K562 (cell line): ENCODE measurements at regions not wholly inside any gene's neighbourhood (a gene's known extent, or its start where the extent isn't known, plus 50 kb on each side); places are given as distances from the start of the nearest gene placed in this dataset.

Experiments
- ATAC-seq: fragments of 200-7000 bp; cut with Tn5 transposase; 3 replicates; pipeline ENCODE4 v1.9.1; 2020; ENCODE audit warnings: moderate library complexity
- BruUV-seq: library from RNA; stranded (reverse); fragments of 400-500 nt; replicated peaks from 2 replicates; lab custom pipeline; 2021; lab: Mats Ljungman, UMichigan
- CTCF ChIA-PET: fragments of 300-600 bp; formaldehyde crosslinking; extraction: SDS; loops from one replicate; lab custom pipeline; 2021; ENCODE audit warnings: low intra/inter-chr PET ratio; lab: Yijun Ruan, JAX
- POLR2A ChIA-PET: fragments of 300-600, 350-650 bp; sonication (Branson Sonifier 250); formaldehyde crosslinking; extraction: SDS; loops from one replicate; lab custom pipeline; 2021; ENCODE audit warnings: antibody characterized with exemption, inconsistent platforms; lab: Yijun Ruan, JAX
- DNase-seq, 4 experiments: peaks; one replicate each; pipeline versions ENCODE4 v3.0.0 to v3.0.0-alpha.2; 2011 to 2018; ENCODE audit warnings: low spot score in 3 of 4, mixed read lengths in 3 of 4; ENCODE audit errors: extremely low read depth in 1 of 4
- FAIRE-seq: peaks from 2 replicates; lab custom pipeline; 2011; peaks lifted over from hg19 to GRCh38; lab: Jason Lieb, UNC
- H2AFZ ChIP-seq: 2 replicates; pipeline ENCODE4 v1.6.0; 2011; ENCODE audit warnings: low read depth, low read length, control low read depth, inconsistent platforms
- H3K27ac ChIP-seq: fragments of 200-600 bp; 3 replicates; pipeline ENCODE4 v1.8.0; 2011; ENCODE audit warnings: low read depth, mild to moderate bottlenecking, control low read depth, inconsistent platforms, low read length, moderate library complexity, mixed read lengths; ENCODE audit errors: extremely low read depth
- H3K27me3 ChIP-seq, 2 experiments: fragments of 300-600 bp in 1 of 2; 2 replicates in 1 of 2; 3 replicates in 1 of 2; pipeline versions ENCODE4 v1.6.0 to v1.8.0; 2011; ENCODE audit warnings: inconsistent platforms in 2 of 2, low read length in 2 of 2, mild to moderate bottlenecking in 1 of 2, mixed read lengths in 1 of 2, moderate library complexity in 1 of 2; ENCODE audit not compliant: control insufficient read depth in 2 of 2, insufficient read depth in 2 of 2
- H3K36me3 ChIP-seq: fragments of 300-600 bp; 3 replicates; pipeline ENCODE4 v1.8.0; 2011; ENCODE audit warnings: mild to moderate bottlenecking, low read length, inconsistent platforms; ENCODE audit not compliant: control insufficient read depth, insufficient read depth
- H3K4me1 ChIP-seq, 2 experiments: fragments of 200-600 bp in 1 of 2; replicated peaks in 1 of 2; 2 replicates in 1 of 2; 3 replicates in 1 of 2; pipeline versions ENCODE4 v1.5.1 to v1.8.0; 2011; ENCODE audit warnings: inconsistent platforms in 2 of 2, low read length in 2 of 2, mild to moderate bottlenecking in 1 of 2, mixed read lengths in 1 of 2, moderate library complexity in 1 of 2; ENCODE audit not compliant: control insufficient read depth in 2 of 2, insufficient read depth in 2 of 2
- H3K4me2 ChIP-seq: 2 replicates; pipeline ENCODE4 v1.6.1; 2011; ENCODE audit warnings: low read length, control low read depth, inconsistent platforms, mixed read lengths; ENCODE audit not compliant: insufficient read depth
- H3K4me3 ChIP-seq: fragments of 200-600 bp; sonication (generic), shearing (Covaris generic); 2 replicates; pipeline ENCODE4 v1.5.1; 2016; ENCODE audit warnings: control low read depth, inconsistent platforms
- H3K79me2 ChIP-seq: fragments of 200-600 bp; 3 replicates; pipeline ENCODE4 v1.8.0; 2011; ENCODE audit warnings: low read length, inconsistent platforms; ENCODE audit not compliant: control insufficient read depth, insufficient read depth
- H3K9ac ChIP-seq, 2 experiments: 2 replicates each; pipeline versions ENCODE4 v1.6.0 to v1.6.1; 2011; ENCODE audit warnings: low read depth in 2 of 2, low read length in 2 of 2, control low read depth in 1 of 2, inconsistent platforms in 1 of 2, mild to moderate bottlenecking in 1 of 2, mixed read lengths in 1 of 2; ENCODE audit not compliant: insufficient read depth in 1 of 2
- H3K9me1 ChIP-seq: one replicate; pipeline ENCODE4 v1.6.0; 2011; ENCODE audit warnings: inconsistent platforms, mild to moderate bottlenecking, low read length, moderate library complexity; ENCODE audit not compliant: control insufficient read depth, insufficient read depth
- H3K9me3 ChIP-seq: replicated peaks from 2 replicates; pipeline ENCODE4 v1.5.1; 2011; ENCODE audit warnings: low read depth, low read length, inconsistent platforms; ENCODE audit not compliant: control insufficient read depth, insufficient read depth
- H4K20me1 ChIP-seq: replicated peaks from 2 replicates; pipeline ENCODE4 v1.6.1; 2011; ENCODE audit warnings: low read length, inconsistent platforms, mixed read lengths; ENCODE audit not compliant: control insufficient read depth, insufficient read depth
- ATF4 ChIP-seq: fragments of 450-650 bp; formaldehyde crosslinking; IDR thresholded peaks from 2 replicates; pipeline ENCODE4 v1.4.0; 2022; ENCODE audit warnings: mild to moderate bottlenecking, moderate library complexity
- CBFA2T2 ChIP-seq: fragments of 450-650 bp; conservative IDR thresholded peaks from 2 replicates; pipeline ENCODE4 v1.6.1; 2017; ENCODE audit warnings: mild to moderate bottlenecking
- GABPB1 ChIP-seq: sonication (generic); formaldehyde crosslinking; IDR thresholded peaks from 2 replicates; pipeline ENCODE4 v1.8.0; 2022; ENCODE audit warnings: mild to moderate bottlenecking, missing genetic modification reagents
- GTF2F1 ChIP-seq: IDR thresholded peaks from 2 replicates; pipeline ENCODE4 v1.6.1; 2011; ENCODE audit warnings: low read depth, low read length, improper control_type of control experiment
- HDAC6 ChIP-seq: IDR thresholded peaks from 2 replicates; pipeline ENCODE4 v1.6.1; 2012; ENCODE audit warnings: low read depth, mild to moderate bottlenecking, control low read depth, inconsistent platforms, low read length, moderate library complexity
- HOXB6 ChIP-seq: fragments of 250-450 bp; sonication (Bioruptor Pico); IDR thresholded peaks from 2 replicates; pipeline ENCODE4 v1.5.1; 2022; ENCODE audit warnings: mild to moderate bottlenecking, borderline replicate concordance
- NCOA1 ChIP-seq: fragments of 450-650 bp; IDR thresholded peaks from 2 replicates; pipeline ENCODE4 v1.6.1; 2016; ENCODE audit warnings: low read depth
- PBX2 ChIP-seq, 2 experiments: IDR thresholded peaks in 1 of 2; conservative IDR thresholded peaks in 1 of 2; 2 replicates each; pipeline ENCODE4 v1.6.1; 2016; ENCODE audit warnings: low read depth in 2 of 2, mild to moderate bottlenecking in 1 of 2, missing compliant biosample characterization in 1 of 2, missing genetic modification characterization in 1 of 2, moderate library complexity in 1 of 2
- PHB2 ChIP-seq: fragments of 450-650 bp; IDR thresholded peaks from 2 replicates; pipeline ENCODE4 v1.6.1; 2017; ENCODE audit warnings: low read depth
- SETDB1 ChIP-seq: IDR thresholded peaks from one replicate; pipeline ENCODE4 v1.6.1; 2012; ENCODE audit warnings: low read length, control low read depth, inconsistent platforms
- SNRNP70 ChIP-seq: fragments of 200-400 bp; formaldehyde crosslinking; optimal IDR thresholded peaks from 2 replicates; pipeline ENCODE3; 2017; ENCODE audit warnings: low read depth, low read length
- TCF7 ChIP-seq: sonication (generic); IDR thresholded peaks from 2 replicates; pipeline ENCODE4 v1.6.1; 2016; ENCODE audit warnings: antibody characterized with exemption, borderline replicate concordance
- ZBTB7A ChIP-seq: IDR thresholded peaks from 2 replicates; pipeline ENCODE4 v1.6.1; 2011; ENCODE audit warnings: low read depth, mild to moderate bottlenecking, low read length, moderate library complexity, borderline replicate concordance; ENCODE audit not compliant: control insufficient read depth
- ZFPM2 ChIP-seq: fragments of 250-450 bp; sonication (Bioruptor Pico); IDR thresholded peaks from 2 replicates; pipeline ENCODE4 v1.5.1; 2022; ENCODE audit warnings: mild to moderate bottlenecking
- ZNF431 ChIP-seq: sonication (generic); formaldehyde crosslinking; IDR thresholded peaks from 2 replicates; pipeline ENCODE4 v1.8.0; 2022; ENCODE audit warnings: mild to moderate bottlenecking, missing genetic modification reagents
- WGBS: fragments of 100-300 bp; shearing (Covaris generic); methylation state at CpG from one replicate; pipeline ENCODE4 v1.1.6; 2016; ENCODE audit warnings: low coverage, mixed read lengths; ENCODE audit not compliant: insufficient coverage; ENCODE audit errors: missing lambda C conversion rate; 5-methylcytosine and 5-hydroxymethylcytosine counted together
- in situ Hi-C: fragments of 300-500 bp; cut with MboI; formaldehyde crosslinking; loops from 4 replicates; pipeline ENCODE4 v1.15.0; 2018; ENCODE audit warnings: inconsistent platforms, mixed read lengths
- intact Hi-C: fragments of 100-400 bp; cut with micrococcal nuclease; formaldehyde crosslinking; loops from 2 replicates; pipeline ENCODE4 v1.14.2; 2022

DNA sequence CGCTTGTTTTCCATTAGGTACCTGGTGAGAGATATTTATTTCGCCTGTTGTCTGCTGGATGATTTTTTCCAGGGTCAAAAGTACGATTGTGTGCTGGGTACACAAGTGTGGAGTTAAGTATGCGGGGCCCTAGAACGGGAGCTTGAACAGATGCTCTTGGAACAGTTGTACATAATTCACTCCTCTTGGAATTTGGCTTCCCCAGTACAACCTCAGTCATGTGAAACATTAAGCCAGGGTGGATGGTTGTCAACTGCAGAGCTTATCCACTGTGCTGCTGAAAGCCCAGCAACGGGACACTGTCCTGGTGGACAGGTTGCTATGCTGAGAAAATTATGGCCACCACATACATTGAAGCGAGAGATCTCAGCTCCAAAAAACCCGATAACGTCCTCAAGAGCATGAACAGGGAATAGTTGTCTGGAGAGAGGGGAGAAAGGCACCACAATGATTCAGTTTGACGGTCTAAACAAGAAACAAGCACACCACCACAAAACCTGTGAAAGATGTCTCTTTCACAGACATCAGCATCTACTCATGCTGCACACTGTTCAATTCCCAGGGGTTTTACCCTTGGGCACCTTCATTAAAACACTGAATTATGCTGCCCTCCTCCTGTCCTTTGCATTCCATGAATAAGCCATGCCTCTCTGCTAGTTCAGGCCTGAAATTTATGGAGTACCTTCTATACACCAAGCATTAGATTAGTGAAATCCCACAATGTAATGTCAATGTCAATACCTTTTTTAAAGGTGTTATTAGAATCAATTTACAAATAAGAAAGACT lies 176.8 kb upstream of the TRIB2 start:
- POLR2A ChIA-PET: interaction anchor here (0.6 kb wide), 1 partner anchor 12 kb away, joined by 3 read pairs; no protein-coding TSS in a partner anchor
- CTCF ChIA-PET: no interaction called here

More for the DNA sequence above, 176.8 kb upstream of the TRIB2 start:
- Histone ChIP-seq H4K20me1 (no peaks in the 10 kb centered on the region), H3K27ac (no peak overlapping the region), H3K9me1 (no peaks in the 10 kb centered on the region), H3K36me3 (no peaks in the 10 kb centered on the region), H3K4me1 (no peaks in the 10 kb centered on the region), H2AFZ (no peak overlapping the region), H3K9me3 (no peaks in the 10 kb centered on the region), H3K27me3 (no peaks in the 10 kb centered on the region), H3K9ac (no peak overlapping the region), H3K79me2 (no peaks in the 10 kb centered on the region), H3K4me2 (no peak overlapping the region), H3K4me3 (no peak overlapping the region)
- TF ChIP-seq HOXB6 (CRISPR knock-in tag) (no peak), NCOA1 (no peak), TCF7 (no peak), PHB2 (no peak), SETDB1 (no peak), ZBTB7A (no peak), HDAC6 (no peak), ZNF431 (no peak), PBX2 (CRISPR knock-in tag; IDR thresholded peaks at IDR 0.05; ENCODE audit: low read depth) (no peak), PBX2 (tag; conservative IDR thresholded peaks at IDR 0.05; ENCODE audit: low read depth) (no peak), ATF4 (no peak), CBFA2T2 (no peak), GABPB1 (CRISPR knock-in tag) (no peak), GTF2F1 (no peak), SNRNP70 (no peak), ZFPM2 (CRISPR knock-in tag) (no peak)
- ATAC-seq (no peak), DNase-seq (no peak), FAIRE-seq (no peak)
- BruUV-seq: no TSS peak
- WGBS: 76% methylated on average over 10 of the region's 10 CpGs
- in situ Hi-C loops: no loop called here
- intact Hi-C loops: no loop called here
